ENCODE measurements at regions not wholly inside any gene's neighbourhood (a gene's known extent, or its start where the extent isn't known, plus 50 kb on each side); places are given as distances from the start of the nearest gene placed in this dataset.

DNA sequence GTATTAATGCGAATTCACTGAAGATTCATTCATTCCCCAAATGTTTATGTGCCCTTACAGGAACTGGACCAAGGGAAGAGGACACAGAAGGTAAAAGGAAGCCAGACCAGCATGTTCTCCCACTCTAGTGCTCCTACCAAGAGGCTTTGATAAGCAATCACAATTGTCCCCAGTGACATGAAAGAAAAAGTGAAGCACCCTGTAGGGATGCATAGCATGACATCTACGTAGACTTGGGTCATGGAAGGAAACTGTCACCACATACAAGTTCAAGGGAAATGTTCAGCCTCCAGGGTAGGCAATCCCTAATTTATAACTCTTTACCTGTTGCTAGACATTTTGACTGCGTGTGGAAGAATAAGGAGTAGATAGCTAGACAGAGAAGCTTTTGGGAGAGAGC is 348.6 kb upstream of the MCTP2 start:
- BruUV-seq (replicated peaks) = no TSS peak
- ChIA-PET SMC1A (ENCODE audit: uncharacterized antibody, unreplicated experiment) (no interaction called here), POLR2A (no interaction called here), CTCF (no interaction called here), RAD21 (ENCODE audit: unreplicated experiment) (no interaction called here)
- Histone ChIP-seq H3K27me3 (replicated peaks in 1 of 2; ENCODE audit: control insufficient read depth in 2 of 2, insufficient read depth in 2 of 2, low read length in 1 of 2) (no peaks in the 10 kb centered on the region; a peak in 1 of 4 replicates), H3K36me3 (ENCODE audit: control insufficient read depth in 2 of 2, insufficient read depth in 2 of 2, low read length in 1 of 2) (no peaks in the 10 kb centered on the region), H4K20me1 (ENCODE audit: control insufficient read depth, insufficient read depth) (no peaks in the 10 kb centered on the region), H3K4me2 (ENCODE audit: control insufficient read depth, insufficient read depth) (no peak overlapping the region), H3K9me3 (replicated peaks; ENCODE audit: control insufficient read depth, insufficient read depth, low read length) (no peaks in the 10 kb centered on the region), H2AFZ (ENCODE audit: control insufficient read depth, low read depth, low read length) (no peak overlapping the region), H3K4me1 (ENCODE audit: control insufficient read depth, insufficient read depth, low read length) (no peaks in the 10 kb centered on the region), H3K27ac (ENCODE audit: control insufficient read depth, insufficient read depth) (no peak overlapping the region), H3K79me2 (ENCODE audit: control insufficient read depth, insufficient read depth, low read length) (no peaks in the 10 kb centered on the region), H3K4me3 (no peak overlapping the region), H3K9ac (ENCODE audit: control insufficient read depth, insufficient read depth, low read length) (no peak overlapping the region)
- WGBS (ENCODE audit: insufficient coverage, insufficient replicate concordance, low lambda C conversion rate, missing lambda C conversion rate) = 0% methylated on average over 3 of the region's 3 CpGs
- no peak for DNase-seq (ENCODE audit: low read depth, low spot score)
- ATAC-seq = no peak
- FAIRE-seq = no peak
- in situ Hi-C loops (cut with MboI) (no loop called here), intact Hi-C loops (cut with micrococcal nuclease; ENCODE audit: unreplicated experiment) (no loop called here)
- TF ChIP-seq POLR2A (IDR thresholded peaks at IDR 0.05; ENCODE audit: low read depth, low read length) (no peak), CBX3 (IDR thresholded peaks at IDR 0.05; ENCODE audit: borderline replicate concordance, low read depth) (no peak), ETV6 (conservative IDR thresholded peaks at IDR 0.05 in 1 of 2, IDR thresholded peaks at IDR 0.05 in 1 of 2; ENCODE audit: borderline replicate concordance in 1 of 2, low read depth in 1 of 2) (no peak), NFIC (IDR thresholded peaks at IDR 0.05; ENCODE audit: low read depth, low read length) (no peak), MEF2B (IDR thresholded peaks at IDR 0.05; ENCODE audit: partially characterized antibody, poor library complexity, severe bottlenecking) (no peak), CHD1 (IDR thresholded peaks at IDR 0.05; ENCODE audit: low read depth, low read length) (no peak), EZH2 (IDR thresholded peaks at IDR 0.05; ENCODE audit: borderline replicate concordance, control insufficient read depth, low read depth, low read length) (no peak), BCL11A (IDR thresholded peaks at IDR 0.05; ENCODE audit: low read depth, low read length) (no peak), RBBP5 (conservative IDR thresholded peaks at IDR 0.05) (no peak)
- TF ChIP-seq, protein P1, sequence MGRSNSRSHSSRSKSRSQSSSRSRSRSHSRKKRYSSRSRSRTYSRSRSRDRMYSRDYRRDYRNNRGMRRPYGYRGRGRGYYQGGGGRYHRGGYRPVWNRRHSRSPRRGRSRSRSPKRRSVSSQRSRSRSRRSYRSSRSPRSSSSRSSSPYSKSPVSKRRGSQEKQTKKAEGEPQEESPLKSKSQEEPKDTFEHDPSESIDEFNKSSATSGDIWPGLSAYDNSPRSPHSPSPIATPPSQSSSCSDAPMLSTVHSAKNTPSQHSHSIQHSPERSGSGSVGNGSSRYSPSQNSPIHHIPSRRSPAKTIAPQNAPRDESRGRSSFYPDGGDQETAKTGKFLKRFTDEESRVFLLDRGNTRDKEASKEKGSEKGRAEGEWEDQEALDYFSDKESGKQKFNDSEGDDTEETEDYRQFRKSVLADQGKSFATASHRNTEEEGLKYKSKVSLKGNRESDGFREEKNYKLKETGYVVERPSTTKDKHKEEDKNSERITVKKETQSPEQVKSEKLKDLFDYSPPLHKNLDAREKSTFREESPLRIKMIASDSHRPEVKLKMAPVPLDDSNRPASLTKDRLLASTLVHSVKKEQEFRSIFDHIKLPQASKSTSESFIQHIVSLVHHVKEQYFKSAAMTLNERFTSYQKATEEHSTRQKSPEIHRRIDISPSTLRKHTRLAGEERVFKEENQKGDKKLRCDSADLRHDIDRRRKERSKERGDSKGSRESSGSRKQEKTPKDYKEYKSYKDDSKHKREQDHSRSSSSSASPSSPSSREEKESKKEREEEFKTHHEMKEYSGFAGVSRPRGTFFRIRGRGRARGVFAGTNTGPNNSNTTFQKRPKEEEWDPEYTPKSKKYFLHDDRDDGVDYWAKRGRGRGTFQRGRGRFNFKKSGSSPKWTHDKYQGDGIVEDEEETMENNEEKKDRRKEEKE (IDR thresholded peaks at IDR 0.05) = no peak
- TF ChIP-seq, protein P2, sequence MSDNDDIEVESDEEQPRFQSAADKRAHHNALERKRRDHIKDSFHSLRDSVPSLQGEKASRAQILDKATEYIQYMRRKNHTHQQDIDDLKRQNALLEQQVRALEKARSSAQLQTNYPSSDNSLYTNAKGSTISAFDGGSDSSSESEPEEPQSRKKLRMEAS (IDR thresholded peaks at IDR 0.05; ENCODE audit: low read depth, low read length) = no peak
- TF ChIP-seq, protein P3, sequence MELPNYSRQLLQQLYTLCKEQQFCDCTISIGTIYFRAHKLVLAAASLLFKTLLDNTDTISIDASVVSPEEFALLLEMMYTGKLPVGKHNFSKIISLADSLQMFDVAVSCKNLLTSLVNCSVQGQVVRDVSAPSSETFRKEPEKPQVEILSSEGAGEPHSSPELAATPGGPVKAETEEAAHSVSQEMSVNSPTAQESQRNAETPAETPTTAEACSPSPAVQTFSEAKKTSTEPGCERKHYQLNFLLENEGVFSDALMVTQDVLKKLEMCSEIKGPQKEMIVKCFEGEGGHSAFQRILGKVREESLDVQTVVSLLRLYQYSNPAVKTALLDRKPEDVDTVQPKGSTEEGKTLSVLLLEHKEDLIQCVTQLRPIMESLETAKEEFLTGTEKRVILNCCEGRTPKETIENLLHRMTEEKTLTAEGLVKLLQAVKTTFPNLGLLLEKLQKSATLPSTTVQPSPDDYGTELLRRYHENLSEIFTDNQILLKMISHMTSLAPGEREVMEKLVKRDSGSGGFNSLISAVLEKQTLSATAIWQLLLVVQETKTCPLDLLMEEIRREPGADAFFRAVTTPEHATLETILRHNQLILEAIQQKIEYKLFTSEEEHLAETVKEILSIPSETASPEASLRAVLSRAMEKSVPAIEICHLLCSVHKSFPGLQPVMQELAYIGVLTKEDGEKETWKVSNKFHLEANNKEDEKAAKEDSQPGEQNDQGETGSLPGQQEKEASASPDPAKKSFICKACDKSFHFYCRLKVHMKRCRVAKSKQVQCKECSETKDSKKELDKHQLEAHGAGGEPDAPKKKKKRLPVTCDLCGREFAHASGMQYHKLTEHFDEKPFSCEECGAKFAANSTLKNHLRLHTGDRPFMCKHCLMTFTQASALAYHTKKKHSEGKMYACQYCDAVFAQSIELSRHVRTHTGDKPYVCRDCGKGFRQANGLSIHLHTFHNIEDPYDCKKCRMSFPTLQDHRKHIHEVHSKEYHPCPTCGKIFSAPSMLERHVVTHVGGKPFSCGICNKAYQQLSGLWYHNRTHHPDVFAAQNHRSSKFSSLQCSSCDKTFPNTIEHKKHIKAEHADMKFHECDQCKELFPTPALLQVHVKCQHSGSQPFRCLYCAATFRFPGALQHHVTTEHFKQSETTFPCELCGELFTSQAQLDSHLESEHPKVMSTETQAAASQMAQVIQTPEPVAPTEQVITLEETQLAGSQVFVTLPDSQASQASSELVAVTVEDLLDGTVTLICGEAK (IDR thresholded peaks at IDR 0.05; ENCODE audit: borderline replicate concordance) = no peak
- TF ChIP-seq, protein P4, sequence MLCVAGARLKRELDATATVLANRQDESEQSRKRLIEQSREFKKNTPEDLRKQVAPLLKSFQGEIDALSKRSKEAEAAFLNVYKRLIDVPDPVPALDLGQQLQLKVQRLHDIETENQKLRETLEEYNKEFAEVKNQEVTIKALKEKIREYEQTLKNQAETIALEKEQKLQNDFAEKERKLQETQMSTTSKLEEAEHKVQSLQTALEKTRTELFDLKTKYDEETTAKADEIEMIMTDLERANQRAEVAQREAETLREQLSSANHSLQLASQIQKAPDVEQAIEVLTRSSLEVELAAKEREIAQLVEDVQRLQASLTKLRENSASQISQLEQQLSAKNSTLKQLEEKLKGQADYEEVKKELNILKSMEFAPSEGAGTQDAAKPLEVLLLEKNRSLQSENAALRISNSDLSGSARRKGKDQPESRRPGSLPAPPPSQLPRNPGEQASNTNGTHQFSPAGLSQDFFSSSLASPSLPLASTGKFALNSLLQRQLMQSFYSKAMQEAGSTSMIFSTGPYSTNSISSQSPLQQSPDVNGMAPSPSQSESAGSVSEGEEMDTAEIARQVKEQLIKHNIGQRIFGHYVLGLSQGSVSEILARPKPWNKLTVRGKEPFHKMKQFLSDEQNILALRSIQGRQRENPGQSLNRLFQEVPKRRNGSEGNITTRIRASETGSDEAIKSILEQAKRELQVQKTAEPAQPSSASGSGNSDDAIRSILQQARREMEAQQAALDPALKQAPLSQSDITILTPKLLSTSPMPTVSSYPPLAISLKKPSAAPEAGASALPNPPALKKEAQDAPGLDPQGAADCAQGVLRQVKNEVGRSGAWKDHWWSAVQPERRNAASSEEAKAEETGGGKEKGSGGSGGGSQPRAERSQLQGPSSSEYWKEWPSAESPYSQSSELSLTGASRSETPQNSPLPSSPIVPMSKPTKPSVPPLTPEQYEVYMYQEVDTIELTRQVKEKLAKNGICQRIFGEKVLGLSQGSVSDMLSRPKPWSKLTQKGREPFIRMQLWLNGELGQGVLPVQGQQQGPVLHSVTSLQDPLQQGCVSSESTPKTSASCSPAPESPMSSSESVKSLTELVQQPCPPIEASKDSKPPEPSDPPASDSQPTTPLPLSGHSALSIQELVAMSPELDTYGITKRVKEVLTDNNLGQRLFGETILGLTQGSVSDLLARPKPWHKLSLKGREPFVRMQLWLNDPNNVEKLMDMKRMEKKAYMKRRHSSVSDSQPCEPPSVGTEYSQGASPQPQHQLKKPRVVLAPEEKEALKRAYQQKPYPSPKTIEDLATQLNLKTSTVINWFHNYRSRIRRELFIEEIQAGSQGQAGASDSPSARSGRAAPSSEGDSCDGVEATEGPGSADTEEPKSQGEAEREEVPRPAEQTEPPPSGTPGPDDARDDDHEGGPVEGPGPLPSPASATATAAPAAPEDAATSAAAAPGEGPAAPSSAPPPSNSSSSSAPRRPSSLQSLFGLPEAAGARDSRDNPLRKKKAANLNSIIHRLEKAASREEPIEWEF (IDR thresholded peaks at IDR 0.05; ENCODE audit: insufficient replicate concordance, low read depth, low read length) = no peak

Data from GM12878 (cell line).